Naive thymus-derived CD4-positive, alpha-beta T cell (primary cell): ENCODE measurements at regions not wholly inside any gene's neighbourhood (a gene's known extent, or its start where the extent isn't known, plus 50 kb on each side); places are given as distances from the start of the nearest gene placed in this dataset.

ENCODE experiments used
- ATAC-seq: fragments of 150-1000 bp; cut with Tn5 transposase; 2 replicates; pipeline ENCODE4 v1.10.0; 2021; ENCODE audit warnings: mild to moderate bottlenecking, moderate library complexity
- CTCF ChIA-PET: fragments of 350-600 bp; sonication (Branson Sonifier 250); formaldehyde crosslinking; loops from one replicate; lab custom pipeline; 2021; ENCODE audit warnings: antibody characterized with exemption; lab: Charles Lee
- POLR2A ChIA-PET: fragments of 350-600 bp; sonication (Branson Sonifier 250); formaldehyde crosslinking; loops from one replicate; lab custom pipeline; 2021; ENCODE audit warnings: antibody characterized with exemption, inconsistent platforms; lab: Charles Lee
- DNase-seq, 9 donors: peaks; one replicate each; pipeline versions ENCODE4 v3.0.0 to v3.0.0-alpha.2; 2020 to 2022; ENCODE audit warnings: mixed read lengths in 1 of 9
- H3K27ac ChIP-seq: one replicate; pipeline ENCODE4 v1.7.0; 2013; ENCODE audit warnings: mild to moderate bottlenecking, low read depth, low read length, moderate library complexity
- H3K27me3 ChIP-seq, 2 donors: one replicate each; pipeline ENCODE4 v1.7.0; 2013; ENCODE audit warnings: low read length in 2 of 2, mild to moderate bottlenecking in 2 of 2, moderate library complexity in 2 of 2; ENCODE audit not compliant: control insufficient read depth in 2 of 2, insufficient read depth in 2 of 2
- H3K36me3 ChIP-seq, 3 experiments: 1 replicate in 2 of 3; 2 replicates in 1 of 3; pipeline ENCODE4 v1.7.0; 2013; ENCODE audit warnings: low read length in 3 of 3, mild to moderate bottlenecking in 3 of 3, moderate library complexity in 1 of 3; ENCODE audit not compliant: insufficient read depth in 3 of 3, control insufficient read depth in 2 of 3
- H3K4me1 ChIP-seq, 2 donors: one replicate each; pipeline ENCODE4 v1.7.0; 2013; ENCODE audit warnings: low read length in 2 of 2, mild to moderate bottlenecking in 2 of 2, moderate library complexity in 1 of 2; ENCODE audit not compliant: control insufficient read depth in 2 of 2, insufficient read depth in 2 of 2
- H3K4me3 ChIP-seq: 2 replicates; pipeline ENCODE4 v1.7.0; 2013; ENCODE audit warnings: mild to moderate bottlenecking, low read length
- H3K9me3 ChIP-seq, 3 experiments: 1 replicate in 2 of 3; 2 replicates in 1 of 3; pipeline ENCODE4 v1.7.0; 2013; ENCODE audit warnings: low read length in 3 of 3; ENCODE audit not compliant: control insufficient read depth in 2 of 3
- H3K27ac Mint-ChIP-seq, 9 donors: one replicate each; pipeline ENCODE4 v1.8.0; 2020 to 2022; ENCODE audit warnings: mixed read lengths in 9 of 9, mild to moderate bottlenecking in 8 of 9, moderate library complexity in 5 of 9, inconsistent platforms in 2 of 9
- H3K27me3 Mint-ChIP-seq, 5 donors: one replicate each; pipeline ENCODE4 v1.8.0; 2021 to 2022; ENCODE audit warnings: mixed read lengths in 5 of 5, mild to moderate bottlenecking in 1 of 5
- H3K36me3 Mint-ChIP-seq, 5 donors: one replicate each; pipeline ENCODE4 v1.8.0; 2020 to 2022; ENCODE audit warnings: mixed read lengths in 5 of 5, mild to moderate bottlenecking in 3 of 5, inconsistent platforms in 1 of 5
- H3K4me1 Mint-ChIP-seq, 7 donors: one replicate each; pipeline ENCODE4 v1.8.0; 2020 to 2022; ENCODE audit warnings: mixed read lengths in 7 of 7, mild to moderate bottlenecking in 3 of 7, inconsistent platforms in 1 of 7
- H3K4me3 Mint-ChIP-seq, 10 donors: one replicate each; pipeline ENCODE4 v1.8.0; 2020 to 2022; ENCODE audit warnings: mild to moderate bottlenecking in 10 of 10, mixed read lengths in 10 of 10, moderate library complexity in 6 of 10, inconsistent platforms in 2 of 10
- H3K9me3 Mint-ChIP-seq, 11 donors: one replicate each; pipeline ENCODE4 v1.8.0; 2020 to 2022; ENCODE audit warnings: mixed read lengths in 11 of 11, mild to moderate bottlenecking in 4 of 11, inconsistent platforms in 1 of 11, moderate library complexity in 1 of 11
- intact Hi-C, 2 donors: fragments of 100-400 bp; cut with micrococcal nuclease; formaldehyde crosslinking; loops; one replicate each; pipeline ENCODE4 v1.15.1; 2023

DNA sequence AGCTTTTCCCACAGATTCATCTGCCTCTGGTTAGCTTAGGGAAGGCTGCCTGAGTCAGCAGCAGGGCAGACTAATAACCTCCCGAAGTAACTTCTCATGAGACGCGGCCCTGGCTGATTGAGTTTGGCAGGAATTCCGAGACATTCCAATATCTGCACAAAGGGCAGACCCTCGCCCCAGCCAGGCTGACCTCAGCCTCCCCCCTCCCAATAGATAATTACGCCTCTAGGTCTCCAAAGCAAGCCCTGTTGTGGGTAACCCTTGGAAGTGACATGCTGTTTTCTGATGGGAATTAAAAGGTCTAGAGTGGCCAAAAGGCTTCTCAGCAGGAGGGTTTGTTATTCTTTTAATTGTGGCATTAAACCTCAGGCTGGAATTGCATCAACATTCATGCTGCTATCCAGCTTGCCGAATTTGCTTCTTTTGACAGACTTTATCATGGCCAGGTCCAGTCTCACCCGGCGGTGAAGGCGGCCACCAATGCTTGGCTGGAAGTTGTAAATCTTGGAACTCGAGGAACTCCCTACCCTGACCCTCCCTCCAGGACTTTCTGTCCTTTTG is 98.0 kb upstream of the SLC14A2 start:
- no peaks in the 10 kb centered on the region for H3K36me3 ChIP-seq
- ChIA-PET POLR2A (no interaction called here), CTCF (no interaction called here)
- Mint-ChIP-seq H3K27ac (no peak overlapping the region), H3K4me3 (no peak overlapping the region), H3K4me1 (no peaks in the 10 kb centered on the region), H3K27me3 (peaks cover 0 to 20% (median 4%) of the 10 kb centered on the region in 5 donors), H3K9me3 (peaks cover 0 to 9% (median 0%) of the 10 kb centered on the region in 11 donors), H3K36me3 (no peaks in the 10 kb centered on the region)
- DNase-seq, result no peak
- ATAC-seq, result no peak
- H3K27ac ChIP-seq, result no peak overlapping the region
- no peaks in the 10 kb centered on the region for H3K4me1 ChIP-seq
- no peaks in the 10 kb centered on the region for H3K27me3 ChIP-seq
- H3K9me3 ChIP-seq, result no peaks in the 10 kb centered on the region
- H3K4me3 ChIP-seq, result no peak overlapping the region
- intact Hi-C loops, result no loop called here

DNA sequence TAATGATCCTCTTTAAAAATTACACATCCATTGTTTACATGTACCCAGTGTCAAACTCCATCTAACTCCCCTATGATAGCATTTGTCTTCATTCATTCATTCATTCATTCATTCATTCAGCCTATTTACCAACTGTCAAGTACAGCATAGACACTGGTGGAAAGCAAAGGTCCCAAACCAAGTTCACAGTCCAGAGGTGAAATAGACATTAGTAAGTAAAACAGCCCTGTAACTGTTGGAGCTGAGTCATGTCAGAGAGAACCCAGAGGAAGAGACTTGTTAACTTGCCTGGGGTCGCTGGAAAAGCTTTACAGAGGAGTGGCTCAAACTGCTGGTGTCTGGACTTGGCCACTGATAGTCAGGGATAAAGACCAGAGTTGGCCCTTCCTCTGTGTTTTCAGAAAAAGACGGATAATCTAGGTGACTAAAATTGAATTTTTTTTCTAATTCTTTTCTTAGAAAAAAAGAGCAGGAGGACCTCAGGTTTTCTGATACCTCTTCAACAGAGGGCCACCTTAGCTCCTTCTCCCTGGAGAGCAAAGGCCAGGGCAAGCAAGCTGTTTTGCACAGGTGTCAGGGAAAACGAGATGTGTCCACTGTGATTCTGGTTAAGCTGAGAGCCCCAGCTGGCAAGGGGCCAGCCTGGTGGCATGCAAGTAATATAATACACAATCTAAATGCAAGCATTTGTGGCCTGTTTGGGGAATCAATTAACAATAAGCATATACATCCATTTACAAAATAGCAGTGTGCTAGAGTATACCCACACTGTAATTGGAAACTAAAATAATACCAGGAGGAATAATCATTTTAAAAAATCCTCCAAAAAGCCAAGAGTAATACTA is 96.7 kb upstream of the SLC14A2 start:
- Mint-ChIP-seq H3K27me3 (peaks cover under 1 to 20% (median 6%) of the 10 kb centered on the region in 5 donors), H3K27ac (no peak overlapping the region), H3K4me3 (no peak overlapping the region), H3K9me3 (peaks cover 0 to 9% (median 0%) of the 10 kb centered on the region in 11 donors), H3K4me1 (peaks cover 0 to under 1% (median 0%) of the 10 kb centered on the region in 7 donors), H3K36me3 (no peaks in the 10 kb centered on the region)
- Histone ChIP-seq H3K27ac (no peak overlapping the region), H3K27me3 (no peaks in the 10 kb centered on the region), H3K9me3 (no peaks in the 10 kb centered on the region), H3K4me1 (no peaks in the 10 kb centered on the region), H3K36me3 (no peaks in the 10 kb centered on the region), H3K4me3 (no peak overlapping the region)
- intact Hi-C loops, result no loop called here
- ATAC-seq (no peak), DNase-seq (no peak)
- CTCF ChIA-PET, result interaction anchor here (0.6 kb wide), 1 partner anchor 19 kb away, joined by 3 read pairs; no protein-coding TSS in a partner anchor
- POLR2A ChIA-PET, result no interaction called here

DNA sequence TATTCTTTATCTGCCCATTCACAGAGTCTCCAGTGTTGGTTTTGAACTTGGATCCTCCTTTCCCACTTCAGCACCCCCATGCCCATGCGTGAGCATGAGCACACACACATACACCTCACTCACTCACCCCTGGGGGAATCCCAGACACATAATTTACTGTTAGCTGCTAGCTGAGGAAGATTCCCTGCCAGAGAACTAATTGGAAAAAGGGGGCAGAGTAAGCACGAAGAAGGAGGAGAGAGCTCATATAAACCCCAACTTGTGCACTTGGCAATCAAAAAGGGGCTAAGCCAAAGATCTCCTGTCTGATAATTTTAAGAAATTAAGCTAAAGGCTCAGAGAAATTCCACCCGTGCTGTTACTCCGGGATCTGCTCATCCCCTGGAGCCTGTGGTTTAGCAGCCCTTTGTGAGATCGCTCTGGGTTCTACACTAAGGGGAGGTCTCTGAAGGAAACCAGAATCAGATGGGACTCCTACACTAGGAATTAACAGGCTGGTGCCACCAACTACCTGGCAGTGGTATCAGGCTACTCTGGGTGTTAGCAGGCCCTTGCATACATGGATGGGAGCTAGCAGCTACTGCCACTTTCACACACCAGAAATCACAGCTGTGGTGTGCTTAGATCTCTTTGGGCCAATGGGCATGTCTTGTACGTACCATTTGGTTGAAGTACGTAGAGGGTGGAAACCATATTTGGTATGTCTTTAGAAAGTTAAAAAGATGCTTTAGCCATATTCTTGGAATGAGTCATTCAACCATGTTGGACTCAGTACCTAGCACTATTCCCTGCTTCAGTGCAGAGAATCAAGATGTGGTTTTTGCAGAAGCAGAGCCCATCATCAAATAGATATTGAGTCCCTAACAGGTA is 95.6 kb upstream of the SLC14A2 start:
- Histone ChIP-seq H3K4me3 (no peak overlapping the region), H3K27me3 (no peaks in the 10 kb centered on the region), H3K36me3 (no peaks in the 10 kb centered on the region), H3K27ac (no peak overlapping the region), H3K4me1 (no peaks in the 10 kb centered on the region), H3K9me3 (no peaks in the 10 kb centered on the region)
- Mint-ChIP-seq H3K4me1 (peaks cover 0 to 2% (median 0%) of the 10 kb centered on the region in 7 donors), H3K4me3 (no peak overlapping the region), H3K36me3 (no peaks in the 10 kb centered on the region), H3K9me3 (peaks cover 0 to 5% (median 0%) of the 10 kb centered on the region in 11 donors), H3K27me3 (peaks cover 3 to 20% (median 9%) of the 10 kb centered on the region in 5 donors), H3K27ac (no peak overlapping the region)
- intact Hi-C loops, result no loop called here
- CTCF ChIA-PET, result no interaction called here
- POLR2A ChIA-PET, result no interaction called here
- ATAC-seq (no peak), DNase-seq (no peak)

DNA sequence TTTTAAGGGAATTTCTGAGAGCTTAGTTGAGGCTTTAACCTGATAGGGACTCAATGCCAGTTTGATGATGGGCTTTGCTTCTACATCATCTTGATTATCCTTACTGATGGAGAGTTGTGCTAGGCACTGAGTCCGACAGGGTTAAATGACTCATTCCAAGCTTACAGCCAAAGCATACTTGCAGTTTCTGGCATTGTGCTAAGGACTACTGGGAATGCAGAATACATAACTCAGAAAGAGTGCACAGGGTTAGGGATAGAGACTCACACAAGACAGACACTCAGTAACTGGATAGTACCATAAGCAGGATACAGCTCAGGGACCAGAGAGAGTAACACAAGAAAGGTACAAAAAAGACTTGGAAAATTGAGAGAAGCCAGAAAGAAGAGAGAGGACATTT is 94.1 kb upstream of the SLC14A2 start:
- Mint-ChIP-seq H3K27me3 (peaks cover 3 to 28% (median 14%) of the 10 kb centered on the region in 5 donors), H3K27ac (no peak overlapping the region), H3K36me3 (no peaks in the 10 kb centered on the region), H3K4me1 (peaks cover 0 to 2% (median 0%) of the 10 kb centered on the region in 7 donors), H3K4me3 (no peak overlapping the region), H3K9me3 (peaks cover 0 to 5% (median 0%) of the 10 kb centered on the region in 11 donors)
- intact Hi-C loops, result no loop called here
- CTCF ChIA-PET, result no interaction called here
- H3K27me3 ChIP-seq, result no peaks in the 10 kb centered on the region
- no peak for DNase-seq
- POLR2A ChIA-PET, result no interaction called here
- H3K4me3 ChIP-seq, result no peak overlapping the region
- H3K36me3 ChIP-seq, result no peaks in the 10 kb centered on the region
- H3K4me1 ChIP-seq, result no peaks in the 10 kb centered on the region
- no peaks in the 10 kb centered on the region for H3K9me3 ChIP-seq
- no peak for ATAC-seq
- no peak overlapping the region for H3K27ac ChIP-seq

DNA sequence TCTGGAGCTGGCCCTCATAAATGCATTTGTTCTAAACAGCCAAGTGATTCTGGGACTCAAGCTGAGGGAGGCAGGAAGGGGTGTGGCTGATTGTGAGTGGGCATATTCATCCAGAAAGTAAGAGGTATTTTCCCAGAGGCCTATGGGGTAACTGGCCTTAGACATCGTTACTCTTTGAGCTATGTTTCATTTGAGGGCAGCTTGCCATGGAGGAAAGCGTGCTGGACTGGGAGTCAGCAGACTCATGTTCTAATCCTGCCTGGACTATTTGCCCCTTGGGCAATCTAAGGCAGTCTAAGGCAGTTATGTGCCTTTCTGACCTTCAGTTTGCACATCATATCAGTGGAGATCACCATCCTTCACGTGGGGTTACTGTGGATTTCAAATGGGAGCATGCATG is 93.5 kb upstream of the SLC14A2 start:
- H3K27me3 ChIP-seq, result no peaks in the 10 kb centered on the region
- ATAC-seq (no peak), DNase-seq (no peak)
- Mint-ChIP-seq H3K27me3 (peaks cover 3 to 31% (median 14%) of the 10 kb centered on the region in 5 donors), H3K4me3 (no peak overlapping the region), H3K36me3 (no peaks in the 10 kb centered on the region), H3K4me1 (peaks cover 0 to 2% (median 0%) of the 10 kb centered on the region in 7 donors), H3K9me3 (peaks cover 0 to 6% (median 0%) of the 10 kb centered on the region in 11 donors), H3K27ac (no peak overlapping the region)
- H3K4me3 ChIP-seq, result no peak overlapping the region
- POLR2A ChIA-PET, result no interaction called here
- no peak overlapping the region for H3K27ac ChIP-seq
- intact Hi-C loops, result no loop called here
- no peaks in the 10 kb centered on the region for H3K36me3 ChIP-seq
- CTCF ChIA-PET, result no interaction called here
- no peaks in the 10 kb centered on the region for H3K4me1 ChIP-seq
- H3K9me3 ChIP-seq, result no peaks in the 10 kb centered on the region

DNA sequence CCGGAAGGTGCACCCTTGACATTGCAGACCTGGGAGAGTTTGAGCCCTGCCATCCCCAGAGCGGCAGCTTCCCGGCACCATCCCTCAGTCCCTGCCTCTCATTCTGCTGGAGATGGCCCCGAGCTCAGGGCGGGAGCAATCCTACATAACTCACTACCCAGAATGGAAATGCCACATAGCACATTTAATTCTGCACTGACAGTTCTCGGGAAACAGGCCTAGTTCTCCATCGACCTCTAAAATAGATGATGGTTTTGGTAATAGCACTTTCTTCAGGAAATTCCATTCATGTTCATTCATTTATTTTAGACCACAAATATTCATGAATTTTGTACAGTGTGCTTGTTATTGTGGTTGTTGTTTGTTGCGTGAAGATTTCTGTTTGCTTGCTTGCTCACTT is 92.9 kb upstream of the SLC14A2 start:
- ChIA-PET CTCF (no interaction called here), POLR2A (no interaction called here)
- intact Hi-C loops, result no loop called here
- Histone ChIP-seq H3K4me3 (no peak overlapping the region), H3K27me3 (no peaks in the 10 kb centered on the region), H3K27ac (no peak overlapping the region), H3K4me1 (no peaks in the 10 kb centered on the region), H3K9me3 (no peaks in the 10 kb centered on the region), H3K36me3 (no peaks in the 10 kb centered on the region)
- Mint-ChIP-seq H3K27ac (no peak overlapping the region), H3K4me3 (no peak overlapping the region), H3K36me3 (no peaks in the 10 kb centered on the region), H3K9me3 (peaks cover 0 to 6% (median 0%) of the 10 kb centered on the region in 11 donors), H3K27me3 (peaks cover 3 to 33% (median 14%) of the 10 kb centered on the region in 5 donors), H3K4me1 (peaks cover 0 to 2% (median 0%) of the 10 kb centered on the region in 7 donors)
- DNase-seq (no peak), ATAC-seq (no peak)
